Activated naive CD4-positive, alpha-beta T cell treated with anti-CD3 and anti-CD28 coated beads for 36 hours (primary cell): ENCODE measurements at regions not wholly inside any gene's neighbourhood (a gene's known extent, or its start where the extent isn't known, plus 50 kb on each side); places are given as distances from the start of the nearest gene placed in this dataset.
"Not testable (repeated sequence)": the region's sequence is repeated elsewhere in the genome, so short reads cannot be mapped to it uniquely, and the experiment has no call there.

ENCODE experiments used
- CTCF ChIA-PET: fragments of 350-600 bp; sonication (Branson Sonifier 250); formaldehyde crosslinking; loops from one replicate; lab custom pipeline; 2021; ENCODE audit warnings: antibody characterized with exemption; lab: Charles Lee
- DNase-seq: peaks from one replicate; pipeline ENCODE4 v3.0.0-alpha.2; 2020
- H3K27ac Mint-ChIP-seq: one replicate; pipeline ENCODE4 v1.8.0; 2021; ENCODE audit warnings: mild to moderate bottlenecking, mixed read lengths
- H3K27me3 Mint-ChIP-seq: one replicate; pipeline ENCODE4 v1.8.0; 2021; ENCODE audit warnings: low read depth, mixed read lengths
- H3K36me3 Mint-ChIP-seq: one replicate; pipeline ENCODE4 v1.8.0; 2021; ENCODE audit warnings: low read depth, mixed read lengths
- H3K4me1 Mint-ChIP-seq: one replicate; pipeline ENCODE4 v1.8.0; 2021; ENCODE audit warnings: low read depth, mixed read lengths
- H3K4me3 Mint-ChIP-seq: one replicate; pipeline ENCODE4 v1.8.0; 2021; ENCODE audit warnings: mild to moderate bottlenecking, moderate library complexity, mixed read lengths
- H3K9me3 Mint-ChIP-seq: one replicate; pipeline ENCODE4 v1.8.0; 2021; ENCODE audit warnings: mixed read lengths
- intact Hi-C: fragments of 100-400 bp; cut with micrococcal nuclease; formaldehyde crosslinking; loops from one replicate; pipeline ENCODE4 v1.15.1; 2023

- Mint-ChIP-seq H3K27ac (no peak overlapping the region), H3K36me3 (no peaks in the 10 kb centered on the region), H3K9me3 (peaks cover 5% of the 10 kb centered on the region), H3K27me3 (no peaks in the 10 kb centered on the region), H3K4me1 (no peaks in the 10 kb centered on the region), H3K4me3 (no peak overlapping the region)
- intact Hi-C loops: no loop called here
- CTCF ChIA-PET: no interaction called here
- DNase-seq: no peak
Measured at GRCh38 chr7:10360050-10360449, 613.6 kb upstream of the PHF14 start.

- CTCF ChIA-PET: no interaction called here
- Mint-ChIP-seq H3K9me3 (peaks cover 17% of the 10 kb centered on the region), H3K27me3 (no peaks in the 10 kb centered on the region), H3K27ac (no peak overlapping the region), H3K4me1 (no peaks in the 10 kb centered on the region), H3K4me3 (no peak overlapping the region), H3K36me3 (peaks cover 3% of the 10 kb centered on the region)
- no peak for DNase-seq
- intact Hi-C loops: no loop called here
Measured at GRCh38 chr7:10401793-10402192, 571.9 kb upstream of the PHF14 start.

GRCh38 chr7:10412422-10413019 is 561.2 kb upstream of the PHF14 start:
- intact Hi-C loops: loop anchor here (1.0 to 5.0 kb wide), 3 partner anchors 477 to 1975 kb away; no protein-coding TSS in a partner anchor
- H3K27ac Mint-ChIP-seq: no peak overlapping the region
- CTCF ChIA-PET: interaction anchor here (0.7 to 1.1 kb wide), 5 partner anchors 13 to 1995 kb away, joined by 3 read pairs; no protein-coding TSS in a partner anchor
- no peak overlapping the region for H3K4me3 Mint-ChIP-seq
- H3K4me1 Mint-ChIP-seq: no peaks in the 10 kb centered on the region
- H3K9me3 Mint-ChIP-seq: no peaks in the 10 kb centered on the region
- no peaks in the 10 kb centered on the region for H3K36me3 Mint-ChIP-seq
- no peaks in the 10 kb centered on the region for H3K27me3 Mint-ChIP-seq
- DNase-seq: peak; percentile 29

- Mint-ChIP-seq H3K9me3 (peaks cover 3% of the 10 kb centered on the region), H3K4me3 (no peak overlapping the region), H3K27me3 (no peaks in the 10 kb centered on the region), H3K36me3 (no peaks in the 10 kb centered on the region), H3K4me1 (no peaks in the 10 kb centered on the region), H3K27ac (no peak overlapping the region)
- no peak for DNase-seq
- CTCF ChIA-PET: no interaction called here
- intact Hi-C loops: no loop called here
Measured at GRCh38 chr7:10418985-10419384, 554.7 kb upstream of the PHF14 start.

GRCh38 chr7:10429031-10429430 is 544.6 kb upstream of the PHF14 start:
- intact Hi-C loops: no loop called here
- DNase-seq: no peak
- CTCF ChIA-PET: interaction anchor here (0.7 to 0.9 kb wide), 2 partner anchors 16 to 18 kb away, joined by 3 read pairs; no protein-coding TSS in a partner anchor

GRCh38 chr7:10429511-10429910 is 544.2 kb upstream of the PHF14 start:
- no peaks in the 10 kb centered on the region for H3K4me1 Mint-ChIP-seq
- no peak for DNase-seq
- H3K36me3 Mint-ChIP-seq: no peaks in the 10 kb centered on the region
- CTCF ChIA-PET: interaction anchor here (0.7 to 0.9 kb wide), 2 partner anchors 17 kb away, joined by 3 read pairs; no protein-coding TSS in a partner anchor
- H3K27me3 Mint-ChIP-seq: no peaks in the 10 kb centered on the region
- H3K4me3 Mint-ChIP-seq: no peak overlapping the region
- no peak overlapping the region for H3K27ac Mint-ChIP-seq
- intact Hi-C loops: no loop called here
- H3K9me3 Mint-ChIP-seq: peaks cover 2% of the 10 kb centered on the region

More at GRCh38 chr7:10429031-10429430, 544.6 kb upstream of the PHF14 start:
- Mint-ChIP-seq H3K36me3 (no peaks in the 10 kb centered on the region), H3K4me1 (no peaks in the 10 kb centered on the region), H3K9me3 (peaks cover 1% of the 10 kb centered on the region), H3K27ac (no peak overlapping the region), H3K27me3 (no peaks in the 10 kb centered on the region), H3K4me3 (no peak overlapping the region)

GRCh38 chr7:10436302-10436701 is 537.4 kb upstream of the PHF14 start:
- Mint-ChIP-seq H3K27ac (no peak overlapping the region), H3K27me3 (no peaks in the 10 kb centered on the region), H3K4me1 (no peaks in the 10 kb centered on the region), H3K36me3 (no peaks in the 10 kb centered on the region), H3K4me3 (no peak overlapping the region), H3K9me3 (peaks cover 3% of the 10 kb centered on the region)
- intact Hi-C loops: no loop called here
- DNase-seq: no peak
- CTCF ChIA-PET: interaction anchor here (0.5 kb wide), 1 partner anchor 12 kb away, joined by 3 read pairs; no protein-coding TSS in a partner anchor

GRCh38 chr7:10439027-10439426 is 534.6 kb upstream of the PHF14 start:
- DNase-seq: no peak
- Mint-ChIP-seq H3K36me3 (no peaks in the 10 kb centered on the region), H3K4me1 (no peaks in the 10 kb centered on the region), H3K27me3 (no peaks in the 10 kb centered on the region), H3K9me3 (peaks cover 8% of the 10 kb centered on the region), H3K4me3 (no peak overlapping the region), H3K27ac (no peak overlapping the region)
- CTCF ChIA-PET: no interaction called here
- intact Hi-C loops: no loop called here

GRCh38 chr7:10455936-10456335 is 517.7 kb upstream of the PHF14 start:
- Mint-ChIP-seq H3K4me3 (no peak overlapping the region), H3K9me3 (peaks cover 10% of the 10 kb centered on the region), H3K36me3 (no peaks in the 10 kb centered on the region), H3K27ac (no peak overlapping the region), H3K4me1 (no peaks in the 10 kb centered on the region), H3K27me3 (no peaks in the 10 kb centered on the region)
- no peak for DNase-seq
- CTCF ChIA-PET: no interaction called here
- intact Hi-C loops: no loop called here

- no peak overlapping the region for H3K27ac Mint-ChIP-seq
- H3K4me3 Mint-ChIP-seq: no peak overlapping the region
- H3K9me3 Mint-ChIP-seq: peaks cover 10% of the 10 kb centered on the region
- no peaks in the 10 kb centered on the region for H3K27me3 Mint-ChIP-seq
- no peak for DNase-seq
- no peaks in the 10 kb centered on the region for H3K4me1 Mint-ChIP-seq
- intact Hi-C loops: no loop called here
- CTCF ChIA-PET: no interaction called here
- no peaks in the 10 kb centered on the region for H3K36me3 Mint-ChIP-seq
Measured at GRCh38 chr7:10460474-10460873, 513.2 kb upstream of the PHF14 start.

- Mint-ChIP-seq H3K27me3 (no peaks in the 10 kb centered on the region), H3K27ac (no peak overlapping the region), H3K36me3 (no peaks in the 10 kb centered on the region), H3K4me3 (no peak overlapping the region), H3K4me1 (no peaks in the 10 kb centered on the region), H3K9me3 (peaks cover 2% of the 10 kb centered on the region)
- intact Hi-C loops: no loop called here
- no peak for DNase-seq
- CTCF ChIA-PET: no interaction called here
Measured at GRCh38 chr7:10463701-10464100, 510.0 kb upstream of the PHF14 start.

- H3K27ac Mint-ChIP-seq, H3K4me3 Mint-ChIP-seq, H3K27me3 Mint-ChIP-seq, intact Hi-C loops, DNase-seq, H3K36me3 Mint-ChIP-seq, H3K9me3 Mint-ChIP-seq, H3K4me1 Mint-ChIP-seq, CTCF ChIA-PET: not testable (repeated sequence)
Measured at GRCh38 chr7:10465536-10465935, 508.1 kb upstream of the PHF14 start.

GRCh38 chr7:10468908-10469307 is 504.8 kb upstream of the PHF14 start:
- intact Hi-C loops: no loop called here
- Mint-ChIP-seq H3K4me3 (no peak overlapping the region), H3K27me3 (no peaks in the 10 kb centered on the region), H3K27ac (no peak overlapping the region), H3K4me1 (no peaks in the 10 kb centered on the region), H3K9me3 (peaks cover 2% of the 10 kb centered on the region), H3K36me3 (no peaks in the 10 kb centered on the region)
- CTCF ChIA-PET: no interaction called here
- no peak for DNase-seq
